ENCODE measurements at regions not wholly inside any gene's neighbourhood (a gene's known extent, or its start where the extent isn't known, plus 50 kb on each side); places are given as distances from the start of the nearest gene placed in this dataset.

- intact Hi-C loops (cut with micrococcal nuclease) (no loop called here), dilution Hi-C loops (cut with HindIII; ENCODE audit: low sequenced_read_pairs, unreplicated experiment) (no loop called here), in situ Hi-C loops (cut with MboI; ENCODE audit: low sequenced_read_pairs) (no loop called here)
- Histone ChIP-seq H3K9me3 (ENCODE audit: control insufficient read depth, insufficient read depth, low read length) (peaks cover 30% of the 10 kb centered on the region), H2BK5ac (ENCODE audit: low read depth, low read length, poor library complexity, severe bottlenecking) (no peak overlapping the region), H3K36me3 (ENCODE audit: control insufficient read depth, insufficient read depth, low read length) (no peaks in the 10 kb centered on the region), H3K4me2 (ENCODE audit: low read depth, low read length) (no peak overlapping the region), H3K27me3 (ENCODE audit: control insufficient read depth, insufficient read depth, low read length) (no peaks in the 10 kb centered on the region), H3K56ac (ENCODE audit: extremely low read depth, insufficient read depth, low read length) (no peak overlapping the region), H2BK20ac (ENCODE audit: low read depth, low read length) (no peak overlapping the region), H3K23ac (ENCODE audit: low read depth, low read length) (no peak overlapping the region), H3K18ac (ENCODE audit: low read depth, low read length) (no peak overlapping the region), H3K27ac (ENCODE audit: insufficient read depth, low read length) (no peak overlapping the region), H4K5ac (ENCODE audit: low read depth, low read length) (no peak overlapping the region), H2AFZ (replicated peaks; ENCODE audit: low read length, poor library complexity) (no peak overlapping the region), H3K9ac (ENCODE audit: low read depth, low read length) (no peak overlapping the region), H4K8ac (ENCODE audit: low read depth in 2 of 2, low read length in 2 of 2) (no peak overlapping the region), H2AK9ac (replicated peaks; ENCODE audit: low read depth, low read length, poor library complexity) (no peak overlapping the region), H3K4me1 (ENCODE audit: control insufficient read depth, insufficient read depth, low read length) (no peaks in the 10 kb centered on the region), H3K14ac (replicated peaks; ENCODE audit: low read depth, low read length) (no peak overlapping the region), H3K9me1 (ENCODE audit: insufficient read depth, low read length) (no peaks in the 10 kb centered on the region), H3K79me1 (ENCODE audit: low read depth in 1 of 2, low read length in 2 of 2) (no peaks in the 10 kb centered on the region), H3K4ac (ENCODE audit: low read depth, low read length) (no peak overlapping the region), H4K20me1 (ENCODE audit: insufficient read depth, low read length) (no peaks in the 10 kb centered on the region), H3K4me3 (ENCODE audit: insufficient read depth, low read depth, low read length) (no peak overlapping the region), H2BK15ac (ENCODE audit: low read depth, low read length) (no peak overlapping the region), H4K91ac (ENCODE audit: insufficient read depth, low read depth, low read length) (no peak overlapping the region), H2AK5ac (ENCODE audit: low read depth, low read length) (no peak overlapping the region), H2BK120ac (ENCODE audit: low read depth, low read length) (no peak overlapping the region)
- POLR2A ChIA-PET (ENCODE audit: unreplicated experiment), result no interaction called here
- TF ChIP-seq, protein P1, sequence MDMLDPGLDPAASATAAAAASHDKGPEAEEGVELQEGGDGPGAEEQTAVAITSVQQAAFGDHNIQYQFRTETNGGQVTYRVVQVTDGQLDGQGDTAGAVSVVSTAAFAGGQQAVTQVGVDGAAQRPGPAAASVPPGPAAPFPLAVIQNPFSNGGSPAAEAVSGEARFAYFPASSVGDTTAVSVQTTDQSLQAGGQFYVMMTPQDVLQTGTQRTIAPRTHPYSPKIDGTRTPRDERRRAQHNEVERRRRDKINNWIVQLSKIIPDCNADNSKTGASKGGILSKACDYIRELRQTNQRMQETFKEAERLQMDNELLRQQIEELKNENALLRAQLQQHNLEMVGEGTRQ (IDR thresholded peaks at IDR 0.05; ENCODE audit: low read depth, low read length), result no peak
- TF ChIP-seq RCOR1 (IDR thresholded peaks at IDR 0.05; ENCODE audit: insufficient replicate concordance, low read length) (no peak), CHD1 (IDR thresholded peaks at IDR 0.05; ENCODE audit: low read depth, low read length) (no peak), RFX5 (IDR thresholded peaks at IDR 0.05; ENCODE audit: low read depth, low read length) (no peak), RAD21 (IDR thresholded peaks at IDR 0.05; ENCODE audit: low read length) (no peak)
- DNase-seq, result no peak
- CTCF ChIA-PET, result no interaction called here
- no peak for ATAC-seq (ENCODE audit: low read depth)
- BruUV-seq (replicated peaks), result no TSS peak
- WGBS, 2 experiments (ENCODE audit: extremely low coverage in 2 of 2, insufficient read length in 1 of 2), result no CpG with 5 or more reads among the region's 9 CpGs
These were observed 223.3 kb upstream of the SFSWAP start for GRCh38 chr12:131487388-131488124.

All from IMR-90 (cell line).